Activated CD4-positive, alpha-beta T cell treated with anti-CD3 and anti-CD28 coated beads for 36 hours (primary cell): ENCODE measurements at regions not wholly inside any gene's neighbourhood (a gene's known extent, or its start where the extent isn't known, plus 50 kb on each side); places are given as distances from the start of the nearest gene placed in this dataset.

ENCODE experiments used
- ATAC-seq: fragments of 200-7000 bp; cut with Tn5 transposase; one replicate; pipeline ENCODE4 v1.10.0; 2021; ENCODE audit warnings: mild to moderate bottlenecking, moderate library complexity
- CTCF ChIA-PET: fragments of 350-600 bp; sonication (Branson Sonifier 250); formaldehyde crosslinking; loops from one replicate; lab custom pipeline; 2021; ENCODE audit warnings: antibody characterized with exemption; lab: Charles Lee
- POLR2A ChIA-PET: fragments of 350-600 bp; sonication (Branson Sonifier 250); formaldehyde crosslinking; loops from one replicate; lab custom pipeline; 2021; ENCODE audit warnings: antibody characterized with exemption, inconsistent platforms; lab: Charles Lee
- DNase-seq: peaks from one replicate; pipeline ENCODE4 v3.0.0-alpha.2; 2020
- H3K27ac Mint-ChIP-seq: one replicate; pipeline ENCODE4 v1.8.0; 2021; ENCODE audit warnings: mixed read lengths
- H3K27me3 Mint-ChIP-seq: one replicate; pipeline ENCODE4 v1.8.0; 2021; ENCODE audit warnings: mixed read lengths
- H3K36me3 Mint-ChIP-seq: one replicate; pipeline ENCODE4 v1.8.0; 2021; ENCODE audit warnings: low read depth, mixed read lengths
- H3K4me1 Mint-ChIP-seq: one replicate; pipeline ENCODE4 v1.8.0; 2021; ENCODE audit warnings: mixed read lengths
- H3K4me3 Mint-ChIP-seq: one replicate; pipeline ENCODE4 v1.8.0; 2021; ENCODE audit warnings: mild to moderate bottlenecking, moderate library complexity, mixed read lengths
- H3K9me3 Mint-ChIP-seq: one replicate; pipeline ENCODE4 v1.8.0; 2021; ENCODE audit warnings: low read depth, mixed read lengths
- intact Hi-C, 2 experiments: fragments of 100-400 bp; cut with DNase I in 1 of 2; cut with micrococcal nuclease in 1 of 2; formaldehyde crosslinking; loops; one replicate each; pipeline versions ENCODE4 v1.14.2 to v1.15.1; 2022 to 2024; cut with DNase I, micrococcal nuclease

DNA sequence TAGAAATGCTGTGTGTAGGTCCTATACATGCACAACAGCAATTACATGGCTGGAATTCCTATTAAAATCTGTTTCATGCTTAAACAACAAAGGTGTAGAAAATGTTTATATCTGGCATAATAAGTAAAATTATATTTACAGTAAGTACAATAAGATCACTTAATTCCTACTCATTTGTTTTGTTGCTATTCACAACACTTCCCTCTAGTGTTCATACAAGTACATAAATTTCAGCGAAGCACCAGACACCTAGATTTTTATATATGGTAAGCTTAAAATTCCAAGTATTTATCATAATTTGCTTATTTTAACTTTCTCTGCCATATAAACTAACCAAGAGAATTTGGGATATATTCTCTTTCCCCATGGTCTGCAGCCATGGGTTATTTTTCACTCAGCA is 51.8 kb upstream of the ANK3 start:
- intact Hi-C loops = no loop called here
- Mint-ChIP-seq H3K4me1 (peaks cover 12% of the 10 kb centered on the region), H3K36me3 (peaks cover 2% of the 10 kb centered on the region), H3K9me3 (no peaks in the 10 kb centered on the region), H3K27ac (no peak overlapping the region), H3K4me3 (no peak overlapping the region), H3K27me3 (no peaks in the 10 kb centered on the region)
- DNase-seq = no peak
- POLR2A ChIA-PET = no interaction called here
- no peak for ATAC-seq
- CTCF ChIA-PET = interaction anchor here (0.6 to 1.6 kb wide), 7 partner anchors 9 to 403 kb away, joined by 3 to 7 read pairs (median 3); no protein-coding TSS in a partner anchor

DNA sequence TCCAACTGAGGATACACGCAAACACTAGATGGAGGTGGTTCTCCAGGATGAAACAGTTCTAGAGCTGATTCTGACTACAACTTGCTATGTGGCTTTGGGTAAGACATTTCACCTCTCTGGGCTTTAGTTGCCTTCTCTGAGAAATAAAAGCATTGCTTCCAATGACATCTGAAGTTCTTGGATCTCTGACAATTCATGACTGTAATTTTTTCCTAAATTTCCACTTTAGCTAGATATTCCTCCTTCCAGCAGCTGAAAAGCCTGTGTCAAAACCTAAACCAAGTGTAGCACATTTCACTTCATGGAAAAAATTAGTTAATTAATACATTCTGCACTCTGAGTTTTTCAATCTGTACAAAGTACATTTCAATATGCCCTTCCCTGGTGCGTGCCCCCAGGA is 50.0 kb upstream of the ANK3 start:
- ATAC-seq = no peak
- ChIA-PET POLR2A (no interaction called here), CTCF (interaction anchor here (1.5 to 2.8 kb wide), 4 partner anchors 13 to 332 kb away, joined by 3 to 8 read pairs (median 8); no protein-coding TSS in a partner anchor)
- H3K36me3 Mint-ChIP-seq = peaks cover 2% of the 10 kb centered on the region
- no peak overlapping the region for H3K4me3 Mint-ChIP-seq
- intact Hi-C loops = loop anchor here in 1 of 2 experiments (1.0 kb wide), 1 partner anchor 336 kb away; no protein-coding TSS in a partner anchor
- peaks cover 4% of the 10 kb centered on the region for H3K4me1 Mint-ChIP-seq
- DNase-seq = no peak
- H3K9me3 Mint-ChIP-seq = no peaks in the 10 kb centered on the region
- H3K27me3 Mint-ChIP-seq = no peaks in the 10 kb centered on the region
- no peak overlapping the region for H3K27ac Mint-ChIP-seq
